ENCODE measurements at regions not wholly inside any gene's neighbourhood (a gene's known extent, or its start where the extent isn't known, plus 50 kb on each side); places are given as distances from the start of the nearest gene placed in this dataset.

DNA sequence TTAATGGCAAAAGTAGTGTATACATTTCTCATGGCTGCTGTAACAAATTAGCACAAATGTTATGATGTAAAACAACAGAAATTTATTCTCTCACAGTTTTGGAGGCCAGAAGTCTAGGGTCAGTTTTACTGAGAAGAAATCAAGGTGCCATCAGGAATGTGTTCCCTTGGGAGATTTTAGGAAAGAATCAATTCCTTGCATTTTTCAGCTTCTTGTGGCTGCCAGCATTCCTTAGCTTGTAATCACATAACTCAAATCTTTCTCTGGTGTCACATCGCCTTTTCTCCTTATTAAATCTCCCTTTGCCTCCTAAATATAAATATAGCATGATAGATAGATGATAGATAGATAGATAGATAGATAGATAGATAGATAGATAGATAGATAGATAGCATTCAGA is 307.0 kb upstream of the REG3G start:
- TF ChIP-seq, protein P1, sequence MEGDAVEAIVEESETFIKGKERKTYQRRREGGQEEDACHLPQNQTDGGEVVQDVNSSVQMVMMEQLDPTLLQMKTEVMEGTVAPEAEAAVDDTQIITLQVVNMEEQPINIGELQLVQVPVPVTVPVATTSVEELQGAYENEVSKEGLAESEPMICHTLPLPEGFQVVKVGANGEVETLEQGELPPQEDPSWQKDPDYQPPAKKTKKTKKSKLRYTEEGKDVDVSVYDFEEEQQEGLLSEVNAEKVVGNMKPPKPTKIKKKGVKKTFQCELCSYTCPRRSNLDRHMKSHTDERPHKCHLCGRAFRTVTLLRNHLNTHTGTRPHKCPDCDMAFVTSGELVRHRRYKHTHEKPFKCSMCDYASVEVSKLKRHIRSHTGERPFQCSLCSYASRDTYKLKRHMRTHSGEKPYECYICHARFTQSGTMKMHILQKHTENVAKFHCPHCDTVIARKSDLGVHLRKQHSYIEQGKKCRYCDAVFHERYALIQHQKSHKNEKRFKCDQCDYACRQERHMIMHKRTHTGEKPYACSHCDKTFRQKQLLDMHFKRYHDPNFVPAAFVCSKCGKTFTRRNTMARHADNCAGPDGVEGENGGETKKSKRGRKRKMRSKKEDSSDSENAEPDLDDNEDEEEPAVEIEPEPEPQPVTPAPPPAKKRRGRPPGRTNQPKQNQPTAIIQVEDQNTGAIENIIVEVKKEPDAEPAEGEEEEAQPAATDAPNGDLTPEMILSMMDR (IDR thresholded peaks at IDR 0.05; ENCODE audit: low read length): no peak
- TF ChIP-seq EZH2 (IDR thresholded peaks at IDR 0.05; ENCODE audit: borderline replicate concordance, low read length): no peak

All from OCI-LY1 (cell line).